Hippocampal formation (tissue), 2 donors: ENCODE measurements at regions not wholly inside any gene's neighbourhood (a gene's known extent, or its start where the extent isn't known, plus 50 kb on each side); places are given as distances from the start of the nearest gene placed in this dataset.

Experiments
- DNase-seq, 2 donors: peaks; one replicate each; lab custom pipeline; 2025; lab: John Stamatoyannopoulos, UW

- no peak for DNase-seq
Measured at GRCh38 chr13:111038887-111039286, 76.2 kb upstream of the ARHGEF7 start.

- DNase-seq: no peak
Measured at GRCh38 chr13:111037927-111038326, 77.2 kb upstream of the ARHGEF7 start.

- no peak for DNase-seq
Measured at GRCh38 chr13:111036665-111037064, 78.4 kb upstream of the ARHGEF7 start.

GRCh38 chr13:111035861-111036260 lies 79.2 kb upstream of the ARHGEF7 start:
- no peak for DNase-seq

GRCh38 chr13:111034811-111035210 lies 80.3 kb upstream of the ARHGEF7 start:
- DNase-seq: no peak

GRCh38 chr13:111033172-111034130 lies 81.7 kb upstream of the ARHGEF7 start:
- DNase-seq: no peak

GRCh38 chr13:111031531-111031961 lies 83.6 kb upstream of the ARHGEF7 start:
- no peak for DNase-seq

- no peak for DNase-seq
Measured at GRCh38 chr13:111029957-111030609, 85.0 kb upstream of the ARHGEF7 start.

GRCh38 chr13:111027458-111028439 lies 87.4 kb upstream of the ARHGEF7 start:
- no peak for DNase-seq

- no peak for DNase-seq
Measured at GRCh38 chr13:111025310-111025709, 89.8 kb upstream of the ARHGEF7 start.

- DNase-seq: no peak
Measured at GRCh38 chr13:111022886-111023285, 92.2 kb upstream of the ARHGEF7 start.

- no peak for DNase-seq
Measured at GRCh38 chr13:111022241-111022640, 92.9 kb upstream of the ARHGEF7 start.

- DNase-seq: no peak
Measured at GRCh38 chr13:111021270-111021669, 93.8 kb upstream of the ARHGEF7 start.

GRCh38 chr13:111020546-111020945 lies 94.6 kb upstream of the ARHGEF7 start:
- no peak for DNase-seq

- DNase-seq: no peak
Measured at GRCh38 chr13:111020021-111020420, 95.1 kb upstream of the ARHGEF7 start.

GRCh38 chr13:111017755-111018459 lies 97.2 kb upstream of the ARHGEF7 start:
- DNase-seq: no peak

- DNase-seq: no peak
Measured at GRCh38 chr13:111013196-111013595, 98.3 kb upstream of the ANKRD10 start.

GRCh38 chr13:111011899-111012298 lies 97.0 kb upstream of the ANKRD10 start:
- DNase-seq: no peak

- no peak for DNase-seq
Measured at GRCh38 chr13:111008351-111008750, 93.5 kb upstream of the ANKRD10 start.

- DNase-seq: no peak
Measured at GRCh38 chr13:111007209-111007608, 92.3 kb upstream of the ANKRD10 start.

- DNase-seq: no peak
Measured at GRCh38 chr13:111006506-111007031, 91.7 kb upstream of the ANKRD10 start.
